Head of caudate nucleus (tissue), 42 donors: ENCODE measurements at regions not wholly inside any gene's neighbourhood (a gene's known extent, or its start where the extent isn't known, plus 50 kb on each side); places are given as distances from the start of the nearest gene placed in this dataset.

ENCODE experiments used
- DNase-seq, 42 donors: peaks; one replicate each; pipeline versions ENCODE4 v3.0.0 to v3.0.0-alpha.2; 2020 to 2021; ENCODE audit warnings: mixed read lengths in 7 of 42
- intact Hi-C: fragments of 100-400 bp; cut with DNase I; formaldehyde crosslinking; loops from one replicate; pipeline ENCODE4 v1.15.0; 2022

DNA sequence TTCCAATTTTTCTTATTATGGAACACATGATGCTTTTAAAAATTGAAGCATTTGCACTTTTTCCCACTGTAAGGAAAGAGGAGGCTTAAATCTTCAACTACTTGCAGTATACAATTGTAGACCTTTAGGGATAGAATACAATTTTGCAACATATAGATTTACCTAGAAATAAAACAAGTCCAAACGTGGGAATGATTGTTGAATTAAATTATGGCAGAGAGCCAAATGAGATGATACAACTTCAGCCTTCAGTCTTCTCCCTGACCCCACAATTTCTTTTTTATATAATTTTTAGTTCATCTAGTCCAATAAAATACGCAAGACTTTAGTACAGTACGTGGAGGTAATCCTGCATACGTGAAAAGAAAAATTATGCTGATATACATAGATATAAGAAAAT, 666.5 kb downstream of the SLC16A7 start:
- DNase-seq: no peak
- intact Hi-C loops: no loop called here

DNA sequence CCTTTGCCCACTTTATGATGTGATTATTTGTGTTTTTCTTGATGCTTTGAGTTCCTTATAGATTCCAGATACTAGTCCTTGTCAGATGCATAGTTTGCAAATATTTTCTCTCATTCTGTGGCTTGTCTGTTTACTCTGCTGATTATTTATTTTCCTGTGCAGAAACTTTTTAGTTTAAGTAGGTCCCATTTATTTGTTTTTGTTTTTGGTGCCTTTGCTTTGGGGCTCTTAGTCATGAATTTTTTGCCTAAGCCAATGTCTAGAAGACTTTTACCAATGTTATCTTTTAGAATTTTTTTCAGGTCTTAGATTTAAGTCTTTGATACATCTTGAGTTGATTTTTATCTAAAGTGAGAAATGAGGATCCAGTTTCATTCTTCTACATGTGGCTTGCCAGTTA, 667.3 kb downstream of the SLC16A7 start:
- no peak for DNase-seq
- intact Hi-C loops: no loop called here

DNA sequence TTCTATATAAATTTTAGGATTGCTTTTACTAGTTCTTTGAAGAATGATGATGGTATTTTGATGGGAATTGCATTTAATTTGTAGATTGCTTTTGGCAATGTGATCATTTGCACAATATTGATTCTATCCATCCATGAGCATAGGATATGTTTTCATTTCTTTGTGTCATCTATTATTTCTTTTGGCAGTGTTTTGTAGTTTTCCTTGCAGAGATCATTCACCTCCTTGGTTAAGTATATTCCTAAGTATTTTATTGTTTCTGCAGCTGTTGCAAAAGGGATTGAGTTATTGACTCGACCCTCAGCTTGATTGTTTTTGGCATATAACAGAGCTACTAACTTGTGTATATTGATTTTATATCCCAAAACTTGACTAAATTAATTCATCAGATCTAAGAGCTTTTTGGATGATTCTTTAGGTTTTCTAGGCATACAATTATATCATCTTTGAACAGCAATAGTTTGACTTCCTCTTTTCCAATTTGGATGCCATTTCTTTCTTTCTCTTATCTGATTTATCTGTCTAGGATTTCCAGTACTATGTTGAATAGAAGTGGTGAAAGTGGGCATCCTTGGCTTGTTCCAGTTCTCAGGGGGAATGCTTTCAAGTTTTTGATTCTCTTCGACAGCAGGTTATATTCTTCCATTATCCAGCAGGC, 668.1 kb downstream of the SLC16A7 start:
- intact Hi-C loops: no loop called here
- no peak for DNase-seq

GRCh38 chr12:60265741-60266140, 669.9 kb downstream of the SLC16A7 start:
- DNase-seq: no peak
- intact Hi-C loops: no loop called here

- DNase-seq: no peak
- intact Hi-C loops: no loop called here
Measured at GRCh38 chr12:60266381-60266852, 670.6 kb downstream of the SLC16A7 start.

GRCh38 chr12:60269611-60270269, 673.9 kb downstream of the SLC16A7 start:
- intact Hi-C loops: no loop called here
- DNase-seq: no peak

- intact Hi-C loops: no loop called here
- no peak for DNase-seq
Measured at GRCh38 chr12:60271816-60272215, 676.0 kb downstream of the SLC16A7 start.

GRCh38 chr12:60278209-60278608, 682.4 kb downstream of the SLC16A7 start:
- intact Hi-C loops: no loop called here
- DNase-seq: no peak

- intact Hi-C loops: no loop called here
- DNase-seq: no peak
Measured at GRCh38 chr12:60279221-60279620, 683.4 kb downstream of the SLC16A7 start.

DNA sequence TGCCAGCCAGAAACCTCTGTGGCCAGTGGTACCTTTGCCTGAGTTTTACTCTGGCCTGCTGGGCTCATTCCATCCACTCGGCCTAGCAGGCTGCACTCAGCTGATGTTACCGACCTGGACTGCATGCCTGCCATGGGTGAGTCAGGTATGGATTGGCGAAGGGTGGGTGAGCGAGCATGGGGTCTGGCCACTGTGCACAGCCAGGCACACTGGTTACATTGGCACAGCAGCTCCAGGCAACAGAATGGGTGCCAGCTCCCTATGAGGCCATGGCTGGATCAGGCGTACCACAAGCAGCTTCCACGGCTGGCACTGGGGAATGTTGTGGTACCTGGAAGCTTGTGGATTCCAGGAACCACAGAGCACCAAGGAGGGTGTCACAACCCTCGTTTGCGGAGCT, 685.7 kb downstream of the SLC16A7 start:
- intact Hi-C loops: no loop called here
- no peak for DNase-seq

DNA sequence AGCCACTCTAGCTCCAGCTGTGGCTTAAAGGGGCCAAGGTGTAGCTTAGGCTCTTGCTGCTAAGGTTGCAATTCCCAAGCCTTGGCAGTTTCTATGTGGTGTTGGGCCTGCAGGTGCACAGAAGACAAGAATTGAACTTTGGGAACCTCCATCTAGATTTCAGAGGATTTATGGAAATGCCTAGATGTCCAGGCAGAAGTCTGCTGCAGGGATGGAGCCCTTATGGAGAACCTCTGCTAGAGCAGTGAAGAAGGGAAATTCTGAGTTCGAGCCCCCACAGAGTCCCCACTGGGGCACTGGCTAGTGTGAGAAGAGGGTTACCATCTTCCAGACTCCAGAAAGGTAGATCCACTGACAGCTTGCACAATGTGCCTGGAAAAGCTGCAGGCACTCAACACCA, 694.7 kb downstream of the SLC16A7 start:
- DNase-seq: no peak
- intact Hi-C loops: no loop called here

- DNase-seq: no peak
- intact Hi-C loops: no loop called here
Measured at GRCh38 chr12:60308366-60308991, 712.6 kb downstream of the SLC16A7 start.

DNA sequence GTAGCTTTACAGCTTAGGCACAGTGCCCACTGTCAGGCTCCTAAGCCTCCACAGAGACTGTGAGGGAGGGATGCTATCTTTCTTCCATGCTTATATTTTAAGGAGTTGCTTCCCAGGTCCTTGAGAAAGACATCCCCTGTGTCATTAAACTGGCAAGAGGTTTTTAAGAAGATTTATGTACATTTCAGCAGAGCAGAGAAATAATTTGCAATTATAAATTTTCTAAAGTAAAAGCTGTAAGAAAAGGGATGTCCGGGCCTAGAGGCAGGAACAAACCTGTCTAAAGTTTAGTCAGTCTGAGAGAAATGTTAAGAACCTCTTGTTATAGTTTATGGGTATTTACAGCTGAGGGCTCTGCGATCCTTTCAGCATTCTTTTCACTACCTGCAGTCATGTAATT, 716.1 kb downstream of the SLC16A7 start:
- no peak for DNase-seq
- intact Hi-C loops: no loop called here

DNA sequence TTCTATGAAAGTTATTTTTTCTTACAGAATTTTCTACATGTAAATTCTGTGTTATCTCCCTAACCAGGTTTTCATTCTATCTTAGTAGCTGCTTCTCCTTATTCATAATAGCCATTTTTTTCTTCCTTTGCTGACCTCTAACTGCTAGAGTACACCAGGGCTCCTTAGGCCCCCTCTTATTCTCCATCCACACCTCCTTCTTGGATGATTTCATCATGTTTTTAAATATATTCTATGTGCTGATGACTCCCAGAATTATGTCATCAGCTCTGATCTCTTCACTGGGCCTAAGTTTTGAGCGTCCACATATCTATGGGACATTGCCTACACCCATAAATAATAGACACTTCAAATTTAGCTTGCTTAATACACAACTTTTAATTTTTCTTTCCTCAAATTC, 721.5 kb downstream of the SLC16A7 start:
- DNase-seq: no peak
- intact Hi-C loops: no loop called here

GRCh38 chr12:60324746-60325145, 728.9 kb downstream of the SLC16A7 start:
- DNase-seq: no peak
- intact Hi-C loops: no loop called here

GRCh38 chr12:60333461-60333860, 737.6 kb downstream of the SLC16A7 start:
- no peak for DNase-seq
- intact Hi-C loops: no loop called here

- no peak for DNase-seq
- intact Hi-C loops: no loop called here
Measured at GRCh38 chr12:60335745-60336144, 739.9 kb downstream of the SLC16A7 start.

- DNase-seq: no peak
- intact Hi-C loops: no loop called here
Measured at GRCh38 chr12:60337839-60338549, 742.2 kb downstream of the SLC16A7 start.

DNA sequence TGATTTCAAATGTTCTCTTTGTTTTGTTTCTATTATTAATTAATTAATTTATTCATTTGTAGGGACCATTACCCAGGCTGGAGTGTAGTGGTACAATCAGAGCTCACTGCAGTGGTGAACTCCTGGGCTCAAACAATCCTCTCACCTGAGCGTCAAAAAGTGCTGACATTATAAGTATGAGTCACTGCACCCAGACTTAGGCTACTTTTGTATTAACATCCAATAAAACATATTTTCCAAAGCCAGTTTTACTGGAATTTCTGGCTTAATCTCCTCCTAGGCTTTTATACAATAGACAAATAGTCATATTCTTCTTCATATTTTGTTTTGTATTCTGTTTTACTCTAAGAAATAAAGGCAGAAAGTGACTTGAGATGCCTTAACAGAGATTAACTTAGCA, 749.6 kb downstream of the SLC16A7 start:
- intact Hi-C loops: no loop called here
- DNase-seq: no peak
